ENCODE measurements at regions not wholly inside any gene's neighbourhood (a gene's known extent, or its start where the extent isn't known, plus 50 kb on each side); places are given as distances from the start of the nearest gene placed in this dataset.

DNA sequence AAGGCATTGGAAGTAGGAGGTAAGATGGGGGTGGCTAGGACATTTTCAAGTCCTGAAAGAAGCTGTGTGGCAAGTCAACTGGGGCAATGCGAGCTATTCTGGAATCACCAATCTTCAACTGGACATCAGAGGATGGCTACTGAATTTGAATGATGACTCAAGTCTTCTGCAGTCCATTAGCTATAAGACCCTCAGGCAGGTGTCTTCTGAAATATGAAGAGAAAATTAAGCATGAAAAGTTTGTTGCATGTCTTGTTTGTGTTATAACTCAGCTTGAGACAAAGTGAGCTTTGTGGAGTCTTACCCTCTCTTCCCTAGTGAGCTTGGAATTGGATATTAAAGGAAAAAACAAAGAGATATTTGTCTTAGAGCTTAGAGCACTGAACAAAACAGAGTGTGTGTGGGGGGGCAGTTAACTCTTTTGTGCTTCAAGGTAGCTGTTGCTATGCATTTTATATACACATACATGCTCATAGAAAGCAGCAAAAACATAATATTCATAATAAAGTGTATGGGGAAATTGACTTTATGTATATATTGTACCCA lies 979.1 kb downstream of the MCTP2 start:
- TF ChIP-seq, protein P1, sequence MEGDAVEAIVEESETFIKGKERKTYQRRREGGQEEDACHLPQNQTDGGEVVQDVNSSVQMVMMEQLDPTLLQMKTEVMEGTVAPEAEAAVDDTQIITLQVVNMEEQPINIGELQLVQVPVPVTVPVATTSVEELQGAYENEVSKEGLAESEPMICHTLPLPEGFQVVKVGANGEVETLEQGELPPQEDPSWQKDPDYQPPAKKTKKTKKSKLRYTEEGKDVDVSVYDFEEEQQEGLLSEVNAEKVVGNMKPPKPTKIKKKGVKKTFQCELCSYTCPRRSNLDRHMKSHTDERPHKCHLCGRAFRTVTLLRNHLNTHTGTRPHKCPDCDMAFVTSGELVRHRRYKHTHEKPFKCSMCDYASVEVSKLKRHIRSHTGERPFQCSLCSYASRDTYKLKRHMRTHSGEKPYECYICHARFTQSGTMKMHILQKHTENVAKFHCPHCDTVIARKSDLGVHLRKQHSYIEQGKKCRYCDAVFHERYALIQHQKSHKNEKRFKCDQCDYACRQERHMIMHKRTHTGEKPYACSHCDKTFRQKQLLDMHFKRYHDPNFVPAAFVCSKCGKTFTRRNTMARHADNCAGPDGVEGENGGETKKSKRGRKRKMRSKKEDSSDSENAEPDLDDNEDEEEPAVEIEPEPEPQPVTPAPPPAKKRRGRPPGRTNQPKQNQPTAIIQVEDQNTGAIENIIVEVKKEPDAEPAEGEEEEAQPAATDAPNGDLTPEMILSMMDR (IDR thresholded peaks at IDR 0.05; ENCODE audit: borderline replicate concordance, extremely low read depth, low read length, poor library complexity, severe bottlenecking): no peak
- no peak for TF ChIP-seq EZH2 (IDR thresholded peaks at IDR 0.05; ENCODE audit: borderline replicate concordance, low read depth, low read length, severe bottlenecking)
